Pons (tissue), 1 donor: ENCODE measurements at regions not wholly inside any gene's neighbourhood (a gene's known extent, or its start where the extent isn't known, plus 50 kb on each side); places are given as distances from the start of the nearest gene placed in this dataset.

Experiments used
- DNase-seq: peaks from one replicate; pipeline ENCODE4 v3.0.0-alpha.2; 2016; ENCODE audit warnings: low spot score

DNA sequence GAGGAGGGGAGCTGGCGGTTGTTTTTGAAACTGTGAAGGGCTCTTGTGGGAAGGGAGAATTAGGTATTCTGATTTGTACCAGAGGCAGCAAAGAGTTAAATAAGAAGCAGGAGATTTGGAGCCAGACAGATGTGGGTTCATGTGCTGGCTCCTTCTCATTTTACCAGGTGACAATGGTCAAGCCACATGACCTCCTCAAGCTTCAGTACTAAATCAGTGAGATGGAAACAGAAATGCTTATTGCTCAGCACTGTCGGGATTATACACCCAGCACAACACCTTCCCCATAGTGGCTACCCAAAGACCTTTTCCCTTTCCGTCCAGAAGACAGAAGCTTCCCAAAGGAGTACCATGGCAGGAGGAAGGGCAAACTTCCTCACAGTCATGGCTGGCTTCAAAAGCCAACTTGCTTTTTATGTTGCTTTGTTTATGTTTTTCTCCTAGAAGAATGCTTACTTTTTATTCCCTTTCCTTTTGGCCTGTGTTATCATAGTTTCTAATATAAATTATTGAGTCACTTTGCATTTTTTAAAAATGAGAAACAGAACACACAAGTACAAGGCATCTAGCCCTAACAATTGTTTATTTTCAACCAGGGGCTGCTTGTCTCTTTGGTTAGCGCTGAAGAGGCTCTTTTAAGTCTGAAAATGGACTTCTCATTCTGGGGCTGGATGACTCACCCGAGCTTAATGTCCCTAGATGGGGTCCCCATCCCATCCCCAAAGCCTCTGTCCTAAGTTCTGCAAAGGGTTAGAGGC is 181.5 kb upstream of the ZBED5 start:
- DNase-seq: no peak

DNA sequence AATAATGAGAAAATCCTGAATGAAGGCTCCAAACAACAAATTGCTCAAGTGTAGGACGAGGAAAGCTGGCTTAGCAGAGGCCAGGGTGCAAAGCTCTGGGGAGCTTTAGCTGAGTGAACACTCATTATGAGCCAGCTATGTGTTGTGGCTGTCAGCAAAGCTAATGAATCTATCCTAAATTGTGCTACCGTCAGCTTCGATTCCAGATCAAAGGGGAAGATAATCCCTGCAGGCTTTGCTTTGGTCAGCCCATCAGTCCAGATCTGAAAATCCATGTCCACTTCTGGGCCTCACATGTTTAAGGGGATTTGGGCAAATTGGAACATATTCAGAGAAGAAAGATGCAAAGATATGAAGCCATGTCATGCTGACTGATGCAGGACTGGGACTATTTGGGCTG is 180.9 kb upstream of the ZBED5 start:
- no peak for DNase-seq

- DNase-seq: no peak
Measured at GRCh38 chr11:11038352-11038751, 180.5 kb upstream of the ZBED5 start.

- DNase-seq: peak; percentile 70
Measured at GRCh38 chr11:11036848-11037732, 179.2 kb upstream of the ZBED5 start.

- no peak for DNase-seq
Measured at GRCh38 chr11:11036185-11036847, 178.5 kb upstream of the ZBED5 start.

- DNase-seq: no peak
Measured at GRCh38 chr11:11035331-11035730, 177.5 kb upstream of the ZBED5 start.

- DNase-seq: no peak
Measured at GRCh38 chr11:11034476-11034875, 176.6 kb upstream of the ZBED5 start.

DNA sequence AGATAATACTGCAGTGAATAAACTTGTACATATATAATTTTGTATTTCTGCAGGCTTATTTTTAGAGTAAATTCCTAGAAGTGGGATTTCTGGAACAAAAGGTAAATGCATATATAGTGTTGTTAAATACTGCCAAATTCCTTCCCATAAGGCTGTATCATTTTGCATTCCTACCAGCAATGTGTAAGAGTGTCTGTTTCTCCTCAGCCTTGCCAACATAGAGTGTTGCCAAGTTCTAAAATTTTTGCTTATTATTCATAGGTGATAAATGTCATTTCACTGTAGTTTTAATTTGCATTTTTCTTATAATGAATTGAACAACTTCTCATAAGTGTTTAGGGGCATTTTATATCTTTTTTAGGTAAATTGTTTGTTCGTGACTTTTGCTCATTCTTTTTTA is 174.2 kb upstream of the ZBED5 start:
- no peak for DNase-seq

GRCh38 chr11:11029027-11029426 is 171.2 kb upstream of the ZBED5 start:
- DNase-seq: no peak

DNA sequence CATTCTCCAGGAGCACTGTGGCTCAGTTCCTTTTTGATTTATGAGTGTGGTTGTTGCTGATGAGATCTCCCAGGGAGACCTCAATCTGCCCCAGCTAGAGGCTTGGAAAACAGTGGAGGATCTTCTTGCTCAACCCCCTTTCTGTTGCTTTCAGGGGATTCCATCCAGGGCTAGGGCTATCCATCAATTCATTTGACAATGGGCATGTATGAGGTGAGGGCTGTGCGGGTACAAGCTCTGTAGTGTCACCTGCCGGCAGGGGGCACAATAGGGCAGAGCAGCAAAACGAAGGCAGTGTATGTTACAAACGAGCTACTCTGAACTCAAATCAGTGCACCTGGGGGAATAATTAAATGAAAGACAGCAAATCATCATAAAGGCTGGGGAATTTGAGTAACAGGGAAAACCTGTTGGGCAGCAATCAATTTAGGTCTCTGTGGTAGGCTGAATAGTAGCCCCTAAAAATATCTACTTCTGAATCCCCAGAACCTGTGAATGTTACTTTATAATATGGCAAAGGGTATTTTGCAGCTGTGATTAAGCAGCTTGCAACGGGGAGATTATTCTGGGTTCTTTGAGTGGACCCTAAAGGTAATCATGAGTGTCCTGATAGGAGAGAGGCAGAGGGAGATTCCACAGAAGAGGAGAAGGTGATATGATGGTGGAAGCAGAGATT is 170.3 kb upstream of the ZBED5 start:
- peak; percentile 56 for DNase-seq

DNA sequence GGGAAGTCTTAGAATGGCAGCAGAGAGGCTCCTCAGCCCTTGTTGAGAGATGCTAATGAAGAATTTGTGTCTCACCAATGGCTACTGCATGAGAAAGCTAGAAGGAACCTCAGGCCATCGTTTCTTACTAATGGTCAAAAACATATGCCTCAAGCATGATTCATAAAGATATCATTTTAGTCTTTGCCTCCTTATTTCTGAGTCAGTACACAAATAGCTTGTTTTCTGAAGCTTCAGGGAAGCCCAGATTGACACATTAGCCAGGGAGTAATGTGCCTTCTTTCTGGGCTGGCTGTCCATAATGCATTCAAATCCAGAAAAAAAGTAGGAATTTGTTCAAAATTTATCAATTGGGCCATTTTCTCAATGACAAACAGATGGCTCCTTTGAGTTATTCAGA is 169.4 kb upstream of the ZBED5 start:
- DNase-seq: peak; percentile 34

DNA sequence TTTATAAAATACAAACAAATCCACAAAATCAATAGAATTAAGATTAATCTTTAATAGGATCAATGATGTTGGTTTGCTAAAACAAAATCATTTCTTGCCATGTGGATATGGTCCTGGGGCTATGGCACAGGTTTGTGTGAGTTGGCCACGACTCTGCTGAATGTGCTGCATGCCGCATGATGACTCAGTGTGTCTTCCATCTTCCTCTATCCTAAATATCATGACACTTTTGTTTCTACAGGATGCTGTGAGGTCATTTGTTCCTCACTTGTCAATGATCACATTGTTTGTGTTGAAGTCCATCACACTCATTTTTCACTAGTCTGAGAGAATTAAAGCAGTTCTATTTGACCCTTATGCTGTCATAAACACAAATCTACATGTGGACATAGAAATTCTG is 167.2 kb upstream of the ZBED5 start:
- DNase-seq: peak; percentile 58

GRCh38 chr11:11022125-11022730 is 164.4 kb upstream of the ZBED5 start:
- DNase-seq: peak; percentile 23

- no peak for DNase-seq
Measured at GRCh38 chr11:11021563-11021962, 163.7 kb upstream of the ZBED5 start.

- no peak for DNase-seq
Measured at GRCh38 chr11:11020747-11021149, 162.9 kb upstream of the ZBED5 start.

- DNase-seq: no peak
Measured at GRCh38 chr11:11020219-11020726, 162.4 kb upstream of the ZBED5 start.

DNA sequence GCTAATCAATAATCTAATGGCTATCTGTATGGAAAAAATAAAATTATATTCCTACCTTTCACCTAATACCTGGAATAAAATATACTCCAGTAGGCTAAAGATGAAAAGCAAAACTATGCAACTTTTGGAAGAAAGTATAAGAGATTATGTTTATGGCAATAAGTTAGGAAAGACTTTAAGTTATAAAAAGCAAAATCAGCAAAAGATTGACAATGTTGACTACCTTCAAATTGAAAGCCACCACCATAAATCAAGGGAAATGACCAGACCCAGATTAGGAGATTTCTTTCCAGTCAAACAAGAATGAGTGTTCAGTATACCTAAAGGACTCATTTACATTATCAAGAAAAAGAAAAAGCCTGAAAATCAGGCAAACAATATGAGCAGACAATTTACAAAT is 159.1 kb upstream of the ZBED5 start:
- DNase-seq: no peak

DNA sequence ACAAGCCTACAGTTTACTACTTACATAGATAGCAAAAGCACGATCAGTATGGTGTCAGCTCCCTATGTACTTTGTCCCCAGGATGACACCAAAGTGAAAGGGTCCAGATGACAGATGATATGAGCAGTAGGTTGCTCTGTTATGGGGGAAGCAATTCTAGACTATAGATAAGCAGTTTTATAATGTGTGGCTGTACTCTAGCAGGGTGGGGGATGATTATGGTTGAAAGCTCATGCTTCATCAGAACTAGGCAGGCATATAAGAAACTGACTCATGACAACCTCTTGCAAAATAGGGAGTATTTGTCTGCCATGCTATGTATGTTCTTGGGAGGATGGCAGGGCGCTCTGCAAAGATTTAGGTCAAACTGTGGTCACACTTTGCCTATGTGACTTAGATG is 158.2 kb upstream of the ZBED5 start:
- no peak for DNase-seq

GRCh38 chr11:11011617-11012016 is 153.8 kb upstream of the ZBED5 start:
- no peak for DNase-seq

GRCh38 chr11:11010624-11011127 is 152.8 kb upstream of the ZBED5 start:
- peak; percentile 34 for DNase-seq

GRCh38 chr11:11009179-11009578 is 151.3 kb upstream of the ZBED5 start:
- DNase-seq: no peak
